WI38 (cell line): ENCODE measurements at regions not wholly inside any gene's neighbourhood (a gene's known extent, or its start where the extent isn't known, plus 50 kb on each side); places are given as distances from the start of the nearest gene placed in this dataset.
"Not testable (repeated sequence)": the region's sequence is repeated elsewhere in the genome, so short reads cannot be mapped to it uniquely, and the experiment has no call there.

Source experiments
- H3K4me3 ChIP-seq: 2 replicates; pipeline ENCODE4 v1.5.1; 2011; ENCODE audit warnings: low read depth, mild to moderate bottlenecking, control low read depth, low read length
- TF ChIP-seq, protein P1 (sequence below): IDR thresholded peaks from 2 replicates; pipeline ENCODE4 v1.5.1; 2012; ENCODE audit warnings: low read depth, mild to moderate bottlenecking, control low read depth, low read length

GRCh38 chr12:9329019-9329418, 120.8 kb upstream of the PZP start:
- H3K4me3 ChIP-seq: no peak overlapping the region
- TF ChIP-seq, protein P1, sequence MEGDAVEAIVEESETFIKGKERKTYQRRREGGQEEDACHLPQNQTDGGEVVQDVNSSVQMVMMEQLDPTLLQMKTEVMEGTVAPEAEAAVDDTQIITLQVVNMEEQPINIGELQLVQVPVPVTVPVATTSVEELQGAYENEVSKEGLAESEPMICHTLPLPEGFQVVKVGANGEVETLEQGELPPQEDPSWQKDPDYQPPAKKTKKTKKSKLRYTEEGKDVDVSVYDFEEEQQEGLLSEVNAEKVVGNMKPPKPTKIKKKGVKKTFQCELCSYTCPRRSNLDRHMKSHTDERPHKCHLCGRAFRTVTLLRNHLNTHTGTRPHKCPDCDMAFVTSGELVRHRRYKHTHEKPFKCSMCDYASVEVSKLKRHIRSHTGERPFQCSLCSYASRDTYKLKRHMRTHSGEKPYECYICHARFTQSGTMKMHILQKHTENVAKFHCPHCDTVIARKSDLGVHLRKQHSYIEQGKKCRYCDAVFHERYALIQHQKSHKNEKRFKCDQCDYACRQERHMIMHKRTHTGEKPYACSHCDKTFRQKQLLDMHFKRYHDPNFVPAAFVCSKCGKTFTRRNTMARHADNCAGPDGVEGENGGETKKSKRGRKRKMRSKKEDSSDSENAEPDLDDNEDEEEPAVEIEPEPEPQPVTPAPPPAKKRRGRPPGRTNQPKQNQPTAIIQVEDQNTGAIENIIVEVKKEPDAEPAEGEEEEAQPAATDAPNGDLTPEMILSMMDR: no peak

DNA sequence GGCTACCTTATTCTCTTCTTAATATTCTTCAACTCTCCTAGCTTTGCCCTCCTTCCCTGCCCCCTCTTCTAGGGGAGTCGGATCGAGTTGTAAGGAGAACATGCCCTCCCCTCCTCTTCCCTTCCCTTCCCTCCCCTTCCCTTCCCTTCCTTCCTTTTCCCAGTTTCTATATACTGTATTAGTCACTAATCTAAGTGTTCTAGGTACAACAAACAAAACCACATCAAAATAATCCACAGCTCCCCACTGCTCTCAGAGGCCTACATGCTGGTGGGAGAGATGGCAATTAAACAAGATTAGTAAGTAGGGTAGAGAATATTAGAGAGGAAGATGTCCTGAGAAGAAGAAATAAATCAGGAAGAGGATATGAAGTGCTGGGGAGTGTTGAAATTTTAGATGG, 119.9 kb upstream of the PZP start:
- TF ChIP-seq, protein P1: no peak
- H3K4me3 ChIP-seq: no peak overlapping the region

GRCh38 chr12:9327320-9327719, 119.1 kb upstream of the PZP start:
- TF ChIP-seq, protein P1: no peak

GRCh38 chr12:9326849-9327248, 118.7 kb upstream of the PZP start:
- H3K4me3 ChIP-seq: not testable (repeated sequence)

More at GRCh38 chr12:9327320-9327719, 119.1 kb upstream of the PZP start:
- no peak overlapping the region for H3K4me3 ChIP-seq

GRCh38 chr12:9326085-9326484, 117.9 kb upstream of the PZP start:
- TF ChIP-seq, protein P1: no peak
- H3K4me3 ChIP-seq: no peak overlapping the region

DNA sequence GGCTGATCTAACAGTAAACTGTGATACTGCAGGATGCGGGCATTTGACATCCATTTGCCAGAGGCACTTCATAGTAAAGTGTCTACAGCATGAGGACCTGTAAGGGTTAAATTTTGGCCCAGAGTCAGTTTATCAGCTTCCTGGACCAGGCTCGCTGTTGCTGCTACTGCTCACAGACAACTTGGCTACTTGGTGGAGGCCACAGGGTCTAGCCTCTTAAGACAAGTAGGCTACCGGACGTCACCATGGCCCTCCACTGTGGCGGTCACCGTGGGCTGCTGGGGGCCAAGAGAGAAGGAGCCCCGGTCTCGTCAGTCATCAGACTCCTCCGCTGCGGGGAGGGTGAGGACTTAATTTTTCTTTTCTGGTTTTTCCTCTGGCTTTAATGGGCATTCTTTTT, 117.3 kb upstream of the PZP start:
- no peak overlapping the region for H3K4me3 ChIP-seq
- TF ChIP-seq, protein P1: no peak

- TF ChIP-seq, protein P1: no peak
- no peak overlapping the region for H3K4me3 ChIP-seq
Measured at GRCh38 chr12:9324782-9325181, 116.6 kb upstream of the PZP start.

DNA sequence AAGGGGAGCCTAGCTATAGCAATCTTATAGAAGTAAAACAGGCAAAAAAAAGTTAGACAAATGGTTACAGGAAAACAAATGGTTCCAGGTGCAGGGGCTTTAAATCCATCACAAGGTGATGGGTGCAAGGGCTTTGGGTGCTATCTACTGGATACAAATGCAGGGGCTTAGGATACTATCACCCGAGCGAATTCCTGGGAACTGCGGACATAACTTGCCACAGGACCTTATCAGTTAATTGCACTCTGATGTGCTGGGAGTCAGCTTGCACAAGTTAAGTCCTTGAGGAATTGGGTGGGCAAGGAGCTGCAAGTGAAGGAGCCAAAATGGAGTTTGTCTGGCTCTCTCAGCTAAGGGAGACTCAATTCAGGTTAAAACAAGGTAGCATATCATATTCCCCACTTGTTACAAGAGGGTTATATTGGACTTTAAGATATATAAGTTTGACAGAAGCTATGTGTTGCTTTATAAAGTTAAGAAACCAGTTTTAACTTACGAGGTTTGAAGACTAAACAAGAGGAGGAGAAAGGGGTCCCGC, 115.0 kb upstream of the PZP start:
- no peak overlapping the region for H3K4me3 ChIP-seq
- TF ChIP-seq, protein P1: no peak
